Suprapubic skin (tissue), 4 donors: ENCODE measurements at regions not wholly inside any gene's neighbourhood (a gene's known extent, or its start where the extent isn't known, plus 50 kb on each side); places are given as distances from the start of the nearest gene placed in this dataset.

Experiments used
- DNase-seq, 2 donors: peaks; one replicate each; pipeline ENCODE4 v3.0.0-alpha.2; 2019; ENCODE audit warnings: low spot score in 2 of 2
- H3K27ac ChIP-seq: fragments of 200-600 bp; sonication (generic); one replicate; pipeline ENCODE4 v1.5.1; 2019
- H3K27me3 ChIP-seq: fragments of 200-600 bp; sonication (generic); one replicate; pipeline ENCODE4 v1.5.1; 2019
- H3K36me3 ChIP-seq: fragments of 200-600 bp; sonication (generic); one replicate; pipeline ENCODE4 v1.5.1; 2019
- H3K4me1 ChIP-seq: fragments of 200-600 bp; sonication (generic); one replicate; pipeline ENCODE4 v1.5.1; 2019
- H3K4me3 ChIP-seq: fragments of 200-600 bp; sonication (generic); one replicate; pipeline ENCODE4 v1.5.1; 2019; ENCODE audit warnings: mild to moderate bottlenecking
- H3K9me3 ChIP-seq: fragments of 200-600 bp; sonication (generic); one replicate; pipeline ENCODE4 v1.5.1; 2019
- CTCF ChIP-seq, 2 donors: fragments of 200-600 bp in 1 of 2; fragments of 450-650 bp in 1 of 2; sonication (generic) in 1 of 2; IDR thresholded peaks; one replicate each; pipeline ENCODE4 v1.5.1; 2016 to 2019; ENCODE audit warnings: antibody characterized with exemption in 2 of 2, mild to moderate bottlenecking in 1 of 2, moderate library complexity in 1 of 2
- EP300 ChIP-seq: sonication (generic); formaldehyde crosslinking; IDR thresholded peaks from one replicate; pipeline ENCODE4 v1.6.1; 2017; ENCODE audit warnings: antibody characterized with exemption
- POLR2A ChIP-seq, 2 donors: fragments of 450-650 bp; IDR thresholded peaks; one replicate each; pipeline ENCODE4 v1.6.1; 2017; ENCODE audit warnings: antibody characterized with exemption in 2 of 2, mild to moderate bottlenecking in 2 of 2, moderate library complexity in 2 of 2
- POLR2AphosphoS5 ChIP-seq, 3 donors: sonication (generic); formaldehyde crosslinking; IDR thresholded peaks; one replicate each; pipeline ENCODE4 v1.6.1; 2017; ENCODE audit warnings: antibody characterized with exemption in 3 of 3
- WGBS: methylation state at CpG from one replicate; pipeline ENCODE4 v1.1.5; 2018; 5-methylcytosine and 5-hydroxymethylcytosine counted together

- Histone ChIP-seq H3K4me3 (no peak overlapping the region), H3K4me1 (no peaks in the 10 kb centered on the region), H3K27ac (no peak overlapping the region), H3K27me3 (no peaks in the 10 kb centered on the region), H3K36me3 (no peaks in the 10 kb centered on the region), H3K9me3 (peaks cover 3% of the 10 kb centered on the region)
- 53% methylated on average over 3 of the region's 3 CpGs for WGBS
- no peak for DNase-seq
- TF ChIP-seq POLR2AphosphoS5 (IDR thresholded peaks at IDR 0.05): no peak
- no peak for TF ChIP-seq CTCF (IDR thresholded peaks at IDR 0.05)
- no peak for TF ChIP-seq POLR2A (IDR thresholded peaks at IDR 0.05)
- TF ChIP-seq EP300: no peak
Measured at GRCh38 chr20:12294678-12295077, 377.0 kb downstream of the BTBD3 start.

- Histone ChIP-seq H3K4me3 (no peak overlapping the region), H3K36me3 (no peaks in the 10 kb centered on the region), H3K27ac (no peak overlapping the region), H3K9me3 (no peaks in the 10 kb centered on the region), H3K27me3 (no peaks in the 10 kb centered on the region), H3K4me1 (no peaks in the 10 kb centered on the region)
- no peak for TF ChIP-seq POLR2A (IDR thresholded peaks at IDR 0.05)
- TF ChIP-seq CTCF (IDR thresholded peaks at IDR 0.05): no peak
- TF ChIP-seq EP300: no peak
- no peak for TF ChIP-seq POLR2AphosphoS5 (IDR thresholded peaks at IDR 0.05)
- no peak for DNase-seq
- whole genome bisulfite sequencing: 50% methylated on average over 9 of the region's 9 CpGs
Measured at GRCh38 chr20:12305188-12305950, 387.7 kb downstream of the BTBD3 start.

- H3K27ac ChIP-seq: no peak overlapping the region
Measured at GRCh38 chr20:12306107-12306506, 388.4 kb downstream of the BTBD3 start.

GRCh38 chr20:12311094-12311865 is 393.6 kb downstream of the BTBD3 start:
- WGBS: 65% methylated on average over 6 of the region's 6 CpGs
- no peaks in the 10 kb centered on the region for H3K27me3 ChIP-seq
- no peaks in the 10 kb centered on the region for H3K9me3 ChIP-seq
- TF ChIP-seq EP300 (no peak), POLR2AphosphoS5 (IDR thresholded peaks at IDR 0.05) (no peak), CTCF (IDR thresholded peaks at IDR 0.05) (no peak), POLR2A (IDR thresholded peaks at IDR 0.05) (no peak)
- H3K4me3 ChIP-seq: no peak overlapping the region
- no peaks in the 10 kb centered on the region for H3K36me3 ChIP-seq
- H3K27ac ChIP-seq: no peak overlapping the region
- DNase-seq: no peak
- H3K4me1 ChIP-seq: no peaks in the 10 kb centered on the region

More at GRCh38 chr20:12306107-12306506, 388.4 kb downstream of the BTBD3 start:
- TF ChIP-seq CTCF (IDR thresholded peaks at IDR 0.05) (no peak), EP300 (no peak), POLR2A (IDR thresholded peaks at IDR 0.05) (no peak), POLR2AphosphoS5 (IDR thresholded peaks at IDR 0.05) (no peak)
- no peaks in the 10 kb centered on the region for H3K27me3 ChIP-seq
- no peak overlapping the region for H3K4me3 ChIP-seq
- 65% methylated on average over 2 of the region's 2 CpGs for WGBS
- H3K9me3 ChIP-seq: no peaks in the 10 kb centered on the region
- H3K4me1 ChIP-seq: no peaks in the 10 kb centered on the region
- DNase-seq: no peak
- no peaks in the 10 kb centered on the region for H3K36me3 ChIP-seq

- Histone ChIP-seq H3K27ac (no peak overlapping the region), H3K4me1 (no peaks in the 10 kb centered on the region), H3K27me3 (no peaks in the 10 kb centered on the region), H3K9me3 (no peaks in the 10 kb centered on the region), H3K4me3 (no peak overlapping the region), H3K36me3 (no peaks in the 10 kb centered on the region)
- 87% methylated on average over 1 of the region's 1 CpG for WGBS
- DNase-seq: no peak
- TF ChIP-seq EP300 (no peak), POLR2A (IDR thresholded peaks at IDR 0.05) (no peak)
Measured at GRCh38 chr20:12315652-12316051, 398.0 kb downstream of the BTBD3 start.
